AG04450 (cell line): ENCODE measurements at regions not wholly inside any gene's neighbourhood (a gene's known extent, or its start where the extent isn't known, plus 50 kb on each side); places are given as distances from the start of the nearest gene placed in this dataset.
A peak's percentile ranks its signal among the peaks of the same experiment; 100 is the strongest.
"Not testable (repeated sequence)": the region's sequence is repeated elsewhere in the genome, so short reads cannot be mapped to it uniquely, and the experiment has no call there.

Source experiments
- CTCF ChIA-PET: fragments of 300-600, 350-600 bp; formaldehyde crosslinking; extraction: SDS; loops from one replicate; lab custom pipeline; 2022; ENCODE audit warnings: antibody characterized with exemption, inconsistent platforms; lab: Charles Lee
- POLR2A ChIA-PET: fragments of 350-600 bp; formaldehyde crosslinking; extraction: SDS; loops from one replicate; lab custom pipeline; 2021; ENCODE audit warnings: antibody characterized with exemption, inconsistent platforms; lab: Yijun Ruan, JAX
- DNase-seq: peaks from one replicate; pipeline ENCODE4 v3.0.0-alpha.2; 2011; ENCODE audit warnings: low read depth, low spot score
- H3K27ac ChIP-seq: one replicate; pipeline ENCODE4 v1.5.1; 2012; ENCODE audit warnings: low read depth, low read length, control low read depth
- H3K27me3 ChIP-seq: one replicate; pipeline ENCODE4 v1.6.0; 2012; ENCODE audit warnings: low read length; ENCODE audit not compliant: control insufficient read depth, insufficient read depth
- H3K4me3 ChIP-seq: 2 replicates; pipeline ENCODE4 v1.5.1; 2011; ENCODE audit warnings: mild to moderate bottlenecking, low read depth, low read length, control low read depth
- H3K9me3 ChIP-seq: 2 replicates; pipeline ENCODE4 v1.5.1; 2012; ENCODE audit warnings: low read length; ENCODE audit not compliant: control insufficient read depth, insufficient read depth
- TF ChIP-seq, protein P1 (sequence below): IDR thresholded peaks from 2 replicates; pipeline ENCODE4 v1.5.1; 2011; ENCODE audit warnings: low read depth, low read length, control low read depth, inconsistent platforms

DNA sequence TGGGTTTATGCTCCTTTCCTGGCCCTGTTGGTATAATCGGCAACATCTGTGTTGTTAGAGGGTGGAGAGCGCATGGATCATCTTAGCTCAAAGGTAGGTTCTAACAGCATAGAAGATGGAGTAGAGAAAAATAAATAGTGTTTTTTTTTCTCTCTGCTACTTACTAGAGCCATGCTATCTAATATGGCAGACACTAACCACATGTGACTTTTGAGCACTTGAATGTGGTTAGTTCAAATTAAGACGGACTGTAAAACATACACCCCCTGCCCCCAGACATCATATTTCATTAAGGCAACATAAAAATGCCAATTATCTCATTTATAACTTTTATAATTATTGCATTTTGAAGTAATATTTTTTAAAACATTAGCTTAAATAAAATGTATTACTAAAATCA, 525.1 kb downstream of the KIF20B start:
- no peak overlapping the region for H3K27ac ChIP-seq
- POLR2A ChIA-PET, result no interaction called here
- TF ChIP-seq, protein P1, sequence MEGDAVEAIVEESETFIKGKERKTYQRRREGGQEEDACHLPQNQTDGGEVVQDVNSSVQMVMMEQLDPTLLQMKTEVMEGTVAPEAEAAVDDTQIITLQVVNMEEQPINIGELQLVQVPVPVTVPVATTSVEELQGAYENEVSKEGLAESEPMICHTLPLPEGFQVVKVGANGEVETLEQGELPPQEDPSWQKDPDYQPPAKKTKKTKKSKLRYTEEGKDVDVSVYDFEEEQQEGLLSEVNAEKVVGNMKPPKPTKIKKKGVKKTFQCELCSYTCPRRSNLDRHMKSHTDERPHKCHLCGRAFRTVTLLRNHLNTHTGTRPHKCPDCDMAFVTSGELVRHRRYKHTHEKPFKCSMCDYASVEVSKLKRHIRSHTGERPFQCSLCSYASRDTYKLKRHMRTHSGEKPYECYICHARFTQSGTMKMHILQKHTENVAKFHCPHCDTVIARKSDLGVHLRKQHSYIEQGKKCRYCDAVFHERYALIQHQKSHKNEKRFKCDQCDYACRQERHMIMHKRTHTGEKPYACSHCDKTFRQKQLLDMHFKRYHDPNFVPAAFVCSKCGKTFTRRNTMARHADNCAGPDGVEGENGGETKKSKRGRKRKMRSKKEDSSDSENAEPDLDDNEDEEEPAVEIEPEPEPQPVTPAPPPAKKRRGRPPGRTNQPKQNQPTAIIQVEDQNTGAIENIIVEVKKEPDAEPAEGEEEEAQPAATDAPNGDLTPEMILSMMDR, result no peak
- H3K27me3 ChIP-seq, result no peaks in the 10 kb centered on the region
- H3K4me3 ChIP-seq, result no peak overlapping the region
- no peaks in the 10 kb centered on the region for H3K9me3 ChIP-seq
- CTCF ChIA-PET, result interaction anchor here (0.8 to 1.4 kb wide), 3 partner anchors 62 to 639 kb away, joined by 3 read pairs; no protein-coding TSS in a partner anchor
- no peak for DNase-seq

DNA sequence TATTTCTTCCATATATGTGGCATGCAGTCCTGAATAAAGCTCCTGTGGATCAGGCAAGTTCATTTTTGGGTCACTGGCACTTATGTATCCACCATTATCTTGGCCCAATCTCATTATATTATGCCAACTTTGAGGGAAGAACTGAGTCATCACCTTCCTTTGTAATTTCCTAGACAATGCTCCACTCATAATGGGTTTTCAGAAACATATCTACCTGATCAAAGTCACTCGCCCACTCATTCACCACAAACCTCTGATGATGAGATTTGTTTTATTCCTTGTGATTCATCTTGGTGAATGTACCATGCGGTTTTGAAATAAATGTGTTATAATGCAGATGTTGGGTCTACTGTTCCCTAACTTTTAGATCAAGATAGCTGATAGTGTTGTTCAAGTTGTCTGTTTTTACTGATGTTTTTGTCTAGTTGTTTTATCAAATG, 525.8 kb downstream of the KIF20B start:
- Histone ChIP-seq H3K27ac (no peak overlapping the region), H3K9me3 (no peaks in the 10 kb centered on the region), H3K4me3 (no peak overlapping the region), H3K27me3 (no peaks in the 10 kb centered on the region)
- CTCF ChIA-PET, result interaction anchor here (0.6 to 1.4 kb wide), 3 partner anchors 9 to 638 kb away, joined by 3 read pairs; no protein-coding TSS in a partner anchor
- TF ChIP-seq, protein P1, result no peak
- POLR2A ChIA-PET, result no interaction called here
- peak; percentile 11 for DNase-seq

DNA sequence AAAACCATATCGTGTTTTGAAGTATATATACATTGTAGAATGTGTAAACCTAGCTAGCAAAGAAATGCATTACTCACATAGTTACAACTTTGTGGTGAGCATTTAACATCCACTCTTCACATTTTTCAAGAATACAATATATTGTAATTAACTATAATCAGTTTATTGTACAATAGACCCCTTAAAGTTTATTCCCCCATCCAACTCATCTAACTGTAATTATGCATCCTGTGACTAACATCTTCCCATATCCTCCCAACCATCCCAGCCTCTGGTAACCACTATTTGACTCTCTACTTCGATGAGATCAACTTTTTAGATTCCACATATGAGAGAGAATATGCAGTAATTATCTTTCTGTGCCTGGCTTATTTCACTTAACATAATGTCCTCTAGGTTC, 526.4 kb downstream of the KIF20B start:
- ChIA-PET POLR2A (no interaction called here), CTCF (interaction anchor here (0.6 kb wide), 1 partner anchor 8 kb away, joined by 3 read pairs; no protein-coding TSS in a partner anchor)
- H3K27me3 ChIP-seq, result no peaks in the 10 kb centered on the region
- no peak overlapping the region for H3K27ac ChIP-seq
- H3K4me3 ChIP-seq, result no peak overlapping the region
- no peaks in the 10 kb centered on the region for H3K9me3 ChIP-seq
- TF ChIP-seq, protein P1, result no peak
- no peak for DNase-seq

DNA sequence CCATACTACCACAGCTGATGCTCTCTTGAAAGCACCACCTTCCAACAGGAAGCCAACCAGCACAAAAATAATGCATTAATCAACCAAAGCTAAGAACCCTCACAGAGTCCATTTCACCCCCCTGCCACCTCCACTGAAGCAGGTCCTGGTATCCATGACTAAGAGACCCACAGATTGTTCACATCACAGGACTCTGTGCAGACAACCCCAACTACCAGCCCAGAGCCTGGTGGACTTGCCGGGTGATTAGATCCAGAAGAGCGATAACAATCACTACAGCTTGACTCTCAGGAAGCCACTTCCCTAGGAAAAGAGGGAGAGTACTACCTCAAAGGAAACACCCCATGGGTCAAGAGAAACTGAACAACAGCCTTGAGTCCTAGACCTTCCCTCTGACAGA, 528.1 kb downstream of the KIF20B start:
- Histone ChIP-seq H3K27ac (no peak overlapping the region), H3K4me3 (no peak overlapping the region), H3K9me3 (no peaks in the 10 kb centered on the region), H3K27me3 (no peaks in the 10 kb centered on the region)
- no peak for DNase-seq
- TF ChIP-seq, protein P1, result no peak
- ChIA-PET CTCF (no interaction called here), POLR2A (no interaction called here)

DNA sequence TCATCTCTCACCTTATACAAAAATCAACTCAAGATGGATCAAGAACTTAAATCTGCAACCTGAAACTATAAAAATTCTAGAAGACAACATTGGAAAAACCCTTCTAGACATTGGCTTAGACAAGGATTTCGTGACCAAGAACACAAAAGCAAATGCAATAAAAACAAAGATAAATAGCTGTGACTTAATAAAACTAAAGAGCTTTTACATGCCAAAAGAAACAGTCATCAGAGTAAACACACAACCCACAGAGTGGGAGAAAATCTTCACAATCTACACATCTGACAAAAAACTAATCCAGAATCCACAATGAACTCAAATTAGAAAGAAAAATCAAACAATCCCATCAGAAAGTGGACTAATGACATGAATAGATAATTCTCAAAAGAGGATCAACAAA, 532.4 kb downstream of the KIF20B start:
- DNase-seq, result not testable (repeated sequence)

More for the DNA sequence above, 532.4 kb downstream of the KIF20B start:
- CTCF ChIA-PET, H3K4me3 ChIP-seq, H3K27ac ChIP-seq, H3K9me3 ChIP-seq, H3K27me3 ChIP-seq, POLR2A ChIA-PET: not testable (repeated sequence)
